Activated naive CD8-positive, alpha-beta T cell treated with anti-CD3 and anti-CD28 coated beads, Interleukin-2, amount 50 U/mL, for 16 hours (primary cell): ENCODE measurements at regions not wholly inside any gene's neighbourhood (a gene's known extent, or its start where the extent isn't known, plus 50 kb on each side); places are given as distances from the start of the nearest gene placed in this dataset.
"Not testable (repeated sequence)": the region's sequence is repeated elsewhere in the genome, so short reads cannot be mapped to it uniquely, and the experiment has no call there.

ENCODE experiments used
- DNase-seq: peaks from one replicate; pipeline ENCODE4 v3.0.0-alpha.2; 2020; ENCODE audit warnings: low read depth, low spot score

DNA sequence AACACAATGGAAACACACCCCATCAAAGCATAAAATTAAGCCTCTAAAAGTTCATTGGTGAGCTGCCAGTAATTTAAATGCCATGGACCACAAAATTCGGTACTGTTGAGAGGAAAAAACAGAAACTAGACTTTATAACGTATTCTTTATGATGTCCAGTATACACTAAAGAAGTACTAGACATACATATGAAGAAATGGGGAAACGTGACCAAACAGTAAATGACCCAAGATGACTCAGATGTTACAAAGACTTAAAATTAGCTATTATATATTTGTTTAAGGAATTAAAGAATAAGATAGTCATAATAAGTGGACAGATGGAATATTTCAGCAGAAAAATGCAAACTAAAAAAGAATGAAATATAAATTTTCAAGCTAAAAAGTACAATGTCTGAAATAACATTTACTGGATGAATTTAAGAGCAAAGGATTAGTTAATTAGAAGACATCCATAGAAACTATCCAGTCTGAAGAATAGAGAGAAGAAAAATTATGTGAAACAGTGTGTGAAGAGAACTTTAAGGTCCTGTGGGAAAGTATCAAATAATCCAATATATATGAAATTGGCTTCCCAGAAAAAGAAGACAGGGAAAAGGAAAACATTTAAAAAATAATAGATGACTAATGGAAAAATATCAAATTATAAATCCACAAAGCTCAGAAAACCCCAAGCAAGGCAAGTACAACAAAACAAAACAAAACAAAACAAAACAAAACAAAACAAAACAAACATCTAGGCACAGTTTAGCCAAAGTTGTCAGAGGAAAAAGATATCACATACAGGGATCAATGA is 69.4 kb downstream of the SAMD9 start:
- no peak for DNase-seq

DNA sequence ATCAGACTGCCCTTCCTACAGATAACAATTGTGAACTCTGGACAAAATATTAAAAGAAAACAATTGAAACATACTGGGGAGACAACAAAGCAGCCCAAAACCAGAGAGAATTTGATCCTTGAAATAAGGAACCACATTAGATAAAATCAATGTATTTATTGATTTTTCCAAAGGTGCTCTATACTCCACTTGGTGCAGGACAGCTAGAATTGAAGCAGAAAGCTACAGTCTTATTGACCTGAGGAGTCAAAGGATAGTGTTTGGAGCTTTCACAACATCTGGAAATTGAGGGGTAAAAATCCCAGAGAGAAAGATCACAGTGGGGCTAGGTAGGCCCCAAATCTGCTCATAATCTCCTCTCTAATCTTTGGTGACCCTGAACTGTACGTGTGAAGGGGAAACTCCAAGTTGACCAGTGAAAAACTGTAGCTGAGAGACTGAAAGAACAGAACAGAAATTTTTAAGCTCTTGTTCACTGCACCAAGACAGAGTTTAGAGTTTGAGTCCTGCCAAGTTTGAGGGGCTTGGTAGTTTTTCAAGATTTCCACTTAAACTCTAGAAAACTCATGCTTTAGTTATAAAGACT is 70.2 kb downstream of the SAMD9 start:
- DNase-seq = no peak

DNA sequence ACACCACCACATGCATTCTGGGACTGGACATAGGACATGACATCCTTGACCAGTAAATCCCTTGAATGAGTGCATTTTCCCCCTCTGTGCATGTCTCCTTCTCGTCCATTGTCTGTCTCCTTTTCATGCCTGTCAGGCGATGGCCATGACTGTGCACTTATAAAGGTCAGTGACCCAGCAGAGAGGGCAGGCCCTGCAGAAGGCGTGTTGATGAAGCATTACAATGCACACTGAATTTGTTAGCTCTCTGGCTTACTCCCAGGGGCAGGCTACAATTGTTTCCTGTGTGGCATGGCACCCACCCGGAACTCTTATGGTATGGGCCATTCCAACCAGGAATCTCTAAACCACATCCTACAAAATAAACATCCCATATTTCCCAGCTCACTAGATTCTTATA is 71.1 kb downstream of the SAMD9 start:
- no peak for DNase-seq

GRCh38 chr7:93044147-93044810 is 73.5 kb downstream of the SAMD9 start:
- DNase-seq = no peak

- DNase-seq = no peak
Observed at GRCh38 chr7:93043385-93043985, 74.3 kb downstream of the SAMD9 start.

DNA sequence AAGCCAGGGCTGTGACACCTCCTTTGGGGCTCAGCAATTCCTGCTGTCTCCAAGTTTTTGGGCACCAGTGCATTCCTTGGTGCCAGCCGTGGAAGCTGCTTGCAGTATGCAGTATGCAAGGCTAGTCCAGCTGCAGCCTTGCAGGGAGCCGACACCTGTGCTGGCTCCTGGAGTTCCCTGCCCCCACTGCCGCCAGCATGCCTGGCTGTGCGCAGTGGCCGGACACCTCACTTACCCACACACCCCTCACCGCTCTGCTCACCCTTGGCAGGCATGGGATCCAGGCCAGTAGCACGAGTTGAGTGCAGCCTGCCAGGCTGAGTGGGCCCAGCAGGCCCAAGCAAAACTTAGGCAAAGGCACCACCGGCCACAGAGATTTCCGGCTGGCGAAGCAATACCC is 77.4 kb downstream of the SAMD9 start:
- DNase-seq = no peak

- DNase-seq = no peak
Observed at GRCh38 chr7:93039786-93040185, 78.0 kb downstream of the SAMD9 start.

GRCh38 chr7:93039282-93039681 is 78.5 kb downstream of the SAMD9 start:
- no peak for DNase-seq

- DNase-seq = no peak
Observed at GRCh38 chr7:93036807-93037206, 81.0 kb downstream of the SAMD9 start.

- DNase-seq = no peak
Observed at GRCh38 chr7:93036149-93036640, 81.6 kb downstream of the SAMD9 start.

GRCh38 chr7:93031795-93032194 is 86.0 kb downstream of the SAMD9 start:
- DNase-seq = no peak

GRCh38 chr7:93030605-93031225 is 87.1 kb downstream of the SAMD9 start:
- no peak for DNase-seq

DNA sequence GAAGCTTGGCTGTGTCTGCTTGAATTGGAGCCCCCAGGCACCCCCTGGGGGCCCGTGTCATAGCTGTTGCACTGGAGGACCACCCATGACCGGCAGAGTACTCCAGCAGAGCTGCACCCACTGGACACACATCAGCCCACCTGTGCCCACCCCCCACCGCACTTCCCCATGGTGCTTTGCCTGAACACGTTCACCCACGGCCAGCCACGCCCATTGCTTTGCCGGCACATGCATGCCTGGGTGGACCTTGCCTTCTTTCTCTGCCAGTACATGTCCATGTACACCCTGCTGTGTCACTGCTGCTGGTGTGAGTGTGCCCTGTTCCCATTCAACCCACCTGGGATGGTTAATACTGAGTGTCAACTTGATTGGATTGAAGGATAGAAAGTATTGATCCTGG is 88.7 kb downstream of the SAMD9 start:
- DNase-seq = no peak

- no peak for DNase-seq
Observed at GRCh38 chr7:93028610-93029009, 89.2 kb downstream of the SAMD9 start.

DNA sequence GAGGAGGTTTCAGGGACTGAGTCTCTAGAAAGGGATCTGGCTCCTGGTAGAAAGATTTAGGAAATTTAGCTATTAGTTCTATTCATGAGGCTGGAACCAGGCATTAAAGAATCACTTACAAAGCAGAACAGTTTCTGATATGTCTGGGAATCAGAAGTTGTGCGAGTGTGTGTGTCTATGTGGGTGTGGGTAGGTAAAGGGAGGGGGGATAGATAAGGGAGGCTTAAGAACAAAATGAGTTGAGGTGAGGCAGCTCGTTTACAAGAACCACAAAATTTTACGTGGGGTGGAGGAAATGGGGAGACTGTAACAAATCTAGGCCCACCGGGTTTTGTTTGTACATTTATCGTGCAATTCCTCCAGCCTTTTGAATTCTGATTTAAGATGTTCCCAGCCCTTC is 90.7 kb downstream of the SAMD9 start:
- no peak for DNase-seq

GRCh38 chr7:93026425-93026824 is 91.4 kb downstream of the SAMD9 start:
- no peak for DNase-seq

DNA sequence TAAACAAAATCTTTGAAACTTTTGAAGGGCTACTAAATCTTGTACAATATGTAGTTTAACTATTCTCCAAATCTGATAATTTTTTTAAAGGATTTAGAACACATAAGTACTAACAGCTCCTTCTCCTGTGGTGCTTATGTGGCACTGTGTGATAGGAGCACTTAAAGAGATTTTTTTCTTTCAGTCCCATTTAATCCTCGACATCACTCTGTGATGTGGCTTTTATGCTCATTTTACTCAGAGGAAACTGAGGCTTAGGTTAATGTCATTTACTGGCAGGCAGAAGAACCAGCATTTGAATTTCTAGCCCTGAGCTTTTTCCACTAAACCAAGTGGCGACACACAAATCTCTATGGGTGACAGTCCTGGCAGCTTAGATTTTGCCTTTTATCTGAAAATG is 92.4 kb downstream of the SAMD9 start:
- no peak for DNase-seq

DNA sequence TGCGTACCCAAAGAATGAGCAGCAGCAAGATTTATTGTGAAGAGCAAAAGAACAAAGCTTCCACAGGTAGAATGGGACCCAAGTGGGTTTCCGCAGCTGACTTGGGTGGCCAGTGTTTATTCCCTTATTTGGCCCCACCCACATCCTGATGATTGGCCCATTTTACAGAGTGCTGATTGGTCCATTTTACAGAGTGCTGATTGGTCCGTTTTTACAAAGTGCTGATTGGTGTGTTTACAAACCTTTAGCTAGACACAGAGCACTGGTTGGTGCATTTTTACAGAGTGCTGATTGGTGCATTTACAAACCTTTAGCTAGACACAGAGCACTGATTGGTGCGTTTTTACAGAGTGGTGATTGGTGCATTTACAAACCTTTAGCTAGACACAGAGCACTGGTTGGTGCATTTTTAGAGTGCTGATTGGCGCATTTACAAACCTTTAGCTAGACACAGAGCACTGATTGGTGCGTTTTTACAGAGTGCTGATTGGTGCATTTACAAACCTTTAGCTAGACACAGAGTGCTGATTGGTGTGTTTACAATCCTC is 94.8 kb downstream of the SAMD9 start:
- DNase-seq = not testable (repeated sequence)

- DNase-seq = no peak
Observed at GRCh38 chr7:93021748-93022147, 96.0 kb downstream of the SAMD9 start.

DNA sequence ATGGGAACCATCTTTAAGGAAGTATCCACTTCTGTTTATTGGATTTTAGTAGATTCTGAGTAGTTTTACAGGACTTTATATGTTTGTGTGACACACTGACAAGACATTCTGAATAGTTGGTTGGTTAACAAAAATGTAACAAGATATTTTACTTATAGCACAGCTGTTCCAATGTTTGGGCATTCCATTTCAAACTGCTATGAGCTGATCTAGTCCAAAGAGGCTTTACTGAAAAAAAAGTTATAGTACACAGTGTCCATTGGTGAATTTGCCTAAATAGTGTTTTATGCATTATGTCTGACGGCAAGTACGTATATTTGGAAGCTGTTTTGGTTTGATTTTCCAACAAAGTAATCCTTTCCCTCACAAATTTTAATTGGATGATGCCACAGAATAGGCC is 99.1 kb downstream of the SAMD9 start:
- DNase-seq = no peak

DNA sequence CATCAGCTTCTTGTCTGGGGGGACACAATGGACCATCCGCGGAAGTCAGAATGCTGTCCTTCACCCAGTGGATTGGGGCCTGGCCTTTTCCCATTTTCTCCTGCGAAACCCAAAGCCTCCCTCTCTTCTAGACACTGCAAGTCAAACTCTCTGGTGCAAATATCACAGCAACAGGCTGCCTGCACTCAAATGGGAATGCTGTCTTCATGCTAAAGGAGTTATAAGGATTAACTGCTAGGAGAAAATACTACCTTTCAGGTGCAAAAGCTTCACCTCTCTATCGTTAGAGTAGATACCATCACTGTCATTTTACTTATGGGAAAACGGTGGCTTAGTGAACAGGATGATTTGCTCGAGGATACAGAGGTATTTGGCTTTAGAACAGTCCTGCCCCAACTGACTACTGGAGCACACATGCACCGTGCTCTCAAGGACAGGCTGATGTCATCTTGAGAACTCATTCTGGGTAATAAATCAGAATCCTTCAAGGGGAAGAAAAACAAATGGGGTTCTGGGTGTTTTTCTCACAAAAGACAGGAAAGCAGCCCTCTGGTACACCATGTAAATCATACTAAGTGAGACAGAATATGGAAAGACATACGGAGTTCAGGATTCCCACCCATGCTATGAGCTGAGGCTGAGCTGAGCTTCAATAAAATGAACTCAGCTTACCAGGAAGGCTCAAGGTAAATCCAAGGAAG is 100.9 kb downstream of the SAMD9 start:
- no peak for DNase-seq
